IMR-90 (cell line): ENCODE measurements at regions not wholly inside any gene's neighbourhood (a gene's known extent, or its start where the extent isn't known, plus 50 kb on each side); places are given as distances from the start of the nearest gene placed in this dataset. TPM values are rescaled to one million over a fixed set of nuclear protein-coding genes. Genes with fewer than 3 reads are reported as not detected.

Source experiments
- ATAC-seq: fragments of 200-7000 bp; cut with Tn5 transposase; 2 replicates; pipeline ENCODE4 v1.9.1; 2020; ENCODE audit warnings: low read depth, mild to moderate bottlenecking, moderate library complexity
- BruUV-seq: library from RNA; stranded (reverse); fragments of 400-500 nt; replicated peaks from 2 replicates; lab custom pipeline; 2021; lab: Mats Ljungman, UMichigan
- CTCF ChIA-PET: fragments of 300-600 bp; formaldehyde crosslinking; extraction: SDS; loops from one replicate; lab custom pipeline; 2021; ENCODE audit warnings: antibody characterized with exemption; lab: Yijun Ruan, JAX
- POLR2A ChIA-PET: fragments of 300-600 bp; sonication (Branson Sonifier 250); formaldehyde crosslinking; loops from one replicate; lab custom pipeline; 2022; ENCODE audit warnings: antibody characterized with exemption; ENCODE audit not compliant: unreplicated experiment; lab: Charles Lee
- DNase-seq: peaks from one replicate; pipeline ENCODE4 v3.0.0; 2013
- H2AFZ ChIP-seq: replicated peaks from 2 replicates; pipeline ENCODE3; 2013; ENCODE audit warnings: low read length, mild to moderate bottlenecking; ENCODE audit not compliant: poor library complexity
- H2AK5ac ChIP-seq: 2 replicates; pipeline ENCODE4 v1.6.1; 2013; ENCODE audit warnings: low read depth, low read length, inconsistent platforms
- H2AK9ac ChIP-seq: replicated peaks from 2 replicates; pipeline ENCODE3; 2013; ENCODE audit warnings: mild to moderate bottlenecking, low read depth, low read length, moderate library complexity; ENCODE audit not compliant: poor library complexity
- H2BK120ac ChIP-seq: 2 replicates; pipeline ENCODE4 v1.6.1; 2013; ENCODE audit warnings: low read depth, low read length, inconsistent platforms
- H2BK15ac ChIP-seq: 3 replicates; pipeline ENCODE4 v1.6.1; 2013; ENCODE audit warnings: low read depth, low read length, inconsistent platforms
- H2BK20ac ChIP-seq: 2 replicates; pipeline ENCODE4 v1.6.1; 2013; ENCODE audit warnings: low read depth, mild to moderate bottlenecking, inconsistent platforms, low read length, moderate library complexity
- H2BK5ac ChIP-seq: 2 replicates; pipeline ENCODE4 v1.6.1; 2013; ENCODE audit warnings: mild to moderate bottlenecking, low read depth, low read length, inconsistent platforms; ENCODE audit not compliant: poor library complexity, severe bottlenecking
- H3K14ac ChIP-seq: replicated peaks from 2 replicates; pipeline ENCODE4 v1.6.1; 2013; ENCODE audit warnings: low read depth, low read length, inconsistent platforms
- H3K18ac ChIP-seq: 2 replicates; pipeline ENCODE4 v1.6.1; 2013; ENCODE audit warnings: low read depth, low read length, control low read depth
- H3K23ac ChIP-seq: 2 replicates; pipeline ENCODE4 v1.6.1; 2013; ENCODE audit warnings: low read depth, low read length, inconsistent platforms
- H3K27ac ChIP-seq: 2 replicates; pipeline ENCODE4 v1.5.1; 2013; ENCODE audit warnings: mild to moderate bottlenecking, control low read depth, low read length; ENCODE audit not compliant: insufficient read depth
- H3K27me3 ChIP-seq: 2 replicates; pipeline ENCODE4 v1.6.1; 2013; ENCODE audit warnings: low read length; ENCODE audit not compliant: control insufficient read depth, insufficient read depth
- H3K36me3 ChIP-seq: 2 replicates; pipeline ENCODE4 v1.6.1; 2013; ENCODE audit warnings: low read length, mixed read lengths; ENCODE audit not compliant: control insufficient read depth, insufficient read depth
- H3K4ac ChIP-seq: 2 replicates; pipeline ENCODE4 v1.6.1; 2013; ENCODE audit warnings: low read depth, low read length, inconsistent platforms
- H3K4me1 ChIP-seq: 2 replicates; pipeline ENCODE4 v1.6.1; 2013; ENCODE audit warnings: low read length, mixed read lengths; ENCODE audit not compliant: control insufficient read depth, insufficient read depth
- H3K4me2 ChIP-seq: 2 replicates; pipeline ENCODE4 v1.6.1; 2013; ENCODE audit warnings: low read depth, mild to moderate bottlenecking, control low read depth, low read length, moderate library complexity
- H3K4me3 ChIP-seq: 2 replicates; pipeline ENCODE4 v1.5.1; 2013; ENCODE audit warnings: low read depth, mild to moderate bottlenecking, control low read depth, low read length, moderate library complexity; ENCODE audit not compliant: insufficient read depth
- H3K56ac ChIP-seq: 2 replicates; pipeline ENCODE4 v1.6.1; 2013; ENCODE audit warnings: low read length, inconsistent platforms; ENCODE audit not compliant: insufficient read depth; ENCODE audit errors: extremely low read depth
- H3K79me1 ChIP-seq, 2 experiments: 2 replicates each; pipeline ENCODE4 v1.6.1; 2013; ENCODE audit warnings: low read length in 2 of 2, inconsistent platforms in 1 of 2, low read depth in 1 of 2
- H3K9ac ChIP-seq: 2 replicates; pipeline ENCODE4 v1.6.1; 2013; ENCODE audit warnings: low read depth, low read length, control low read depth
- H3K9me1 ChIP-seq: 2 replicates; pipeline ENCODE4 v1.6.1; 2013; ENCODE audit warnings: low read length, inconsistent platforms; ENCODE audit not compliant: insufficient read depth
- H3K9me3 ChIP-seq: 2 replicates; pipeline ENCODE4 v1.6.1; 2013; ENCODE audit warnings: low read length; ENCODE audit not compliant: control insufficient read depth, insufficient read depth
- H4K20me1 ChIP-seq: 2 replicates; pipeline ENCODE4 v1.6.1; 2013; ENCODE audit warnings: low read length, inconsistent platforms; ENCODE audit not compliant: insufficient read depth
- H4K5ac ChIP-seq: 2 replicates; pipeline ENCODE4 v1.6.1; 2013; ENCODE audit warnings: mild to moderate bottlenecking, low read depth, low read length, control low read depth
- H4K8ac ChIP-seq, 2 experiments: 2 replicates each; pipeline ENCODE4 v1.6.1; 2013; ENCODE audit warnings: low read depth in 2 of 2, low read length in 2 of 2, control low read depth in 1 of 2, inconsistent platforms in 1 of 2
- H4K91ac ChIP-seq: 2 replicates; pipeline ENCODE4 v1.6.1; 2013; ENCODE audit warnings: low read depth, low read length, inconsistent platforms; ENCODE audit not compliant: insufficient read depth
- FOS ChIP-seq: fragments of 150-350 bp; IDR thresholded peaks from 2 replicates; pipeline ENCODE4 v1.6.1; 2016; ENCODE audit warnings: low read depth, low read length
- NFE2L2 ChIP-seq: fragments of 150-350 bp; IDR thresholded peaks from 2 replicates; pipeline ENCODE4 v1.6.1; 2016; ENCODE audit warnings: low read depth, mild to moderate bottlenecking, low read length
- RCOR1 ChIP-seq: IDR thresholded peaks from 2 replicates; pipeline ENCODE4 v1.6.1; 2012; ENCODE audit warnings: mild to moderate bottlenecking, low read length, improper control_type of control experiment; ENCODE audit not compliant: insufficient replicate concordance
- WGBS, 2 experiments: methylation state at CpG; one replicate each; pipeline versions ENCODE4 v1.1.5 to v1.1.7; 2013; ENCODE audit warnings: missing lambda C conversion rate in 2 of 2; ENCODE audit not compliant: insufficient read length in 1 of 2; ENCODE audit errors: extremely low coverage in 2 of 2; 5-methylcytosine and 5-hydroxymethylcytosine counted together
- dilution Hi-C: fragments of 300-500 bp; cut with HindIII; formaldehyde crosslinking; loops from one replicate; pipeline ENCODE4 v1.14.3; 2018; ENCODE audit warnings: low sequenced_read_pairs; ENCODE audit not compliant: unreplicated experiment
- in situ Hi-C: fragments of 300-500 bp; cut with MboI; formaldehyde crosslinking; loops from 3 replicates; pipeline ENCODE4 v1.14.3; 2019; ENCODE audit warnings: low sequenced_read_pairs, inconsistent platforms, mixed read lengths
- intact Hi-C: fragments of 100-400 bp; cut with micrococcal nuclease; formaldehyde crosslinking; loops from 2 replicates; pipeline ENCODE4 v1.10.0; 2022
- microRNA-seq, 2 experiments: library from miRNA; stranded (forward) in 1 of 2; unstranded in 1 of 2; fragments of 10-50 nt in 1 of 2; fragments of <30 nt in 1 of 2; gene quantifications in 1 of 2; microRNA quantifications in 1 of 2; one replicate each; pipeline versions ENCODE3 to v1.1.0; 2013 to 2020; ENCODE audit not compliant: insufficient read depth in 1 of 2, insufficient read length in 1 of 2, unreplicated experiment in 1 of 2
- small RNA-seq, 5 experiments: library from RNA; depleted of rRNA; stranded (forward); fragments of <200 nt; gene quantifications; one replicate each; pipeline ENCODE3, GENCODE V24; 2012

GRCh38 chr2:216909541-216910210, 49.8 kb upstream of the TNP1 start:
- no peak overlapping the region for H3K18ac ChIP-seq
- no peak overlapping the region for H3K23ac ChIP-seq
- H3K14ac ChIP-seq = no peak overlapping the region
- no peaks in the 10 kb centered on the region for H3K9me3 ChIP-seq
- H3K9me1 ChIP-seq = no peaks in the 10 kb centered on the region; the same call in 1 of the 2 replicates
- no TSS peak for BruUV-seq
- dilution Hi-C loops (no loop called here), in situ Hi-C loops (no loop called here), intact Hi-C loops (no loop called here)
- ATAC-seq (no peak), DNase-seq (no peak)
- ChIA-PET CTCF (no interaction called here), POLR2A (interaction anchor here (0.6 kb wide), 1 partner anchor 216 kb away, joined by 3 read pairs; no protein-coding TSS in a partner anchor)
- H3K36me3 ChIP-seq = no peaks in the 10 kb centered on the region
- H2AK5ac ChIP-seq = no peak overlapping the region
- H3K4ac ChIP-seq = no peak overlapping the region
- no peak overlapping the region for H3K27ac ChIP-seq
- no peaks in the 10 kb centered on the region for H3K79me1 ChIP-seq
- peaks cover 2% of the 10 kb centered on the region; the same call in 1 of the 2 replicates for H3K4me1 ChIP-seq
- no peak overlapping the region for H2BK15ac ChIP-seq
- H3K27me3 ChIP-seq = no peaks in the 10 kb centered on the region
- no CpG with 5 or more reads among the region's 8 CpGs for WGBS, 2 experiments
- no peak overlapping the region for H3K4me2 ChIP-seq
- no peak overlapping the region for H4K8ac ChIP-seq
- no peak overlapping the region for H3K4me3 ChIP-seq
- H4K5ac ChIP-seq = no peak overlapping the region
- no peak overlapping the region for H2BK120ac ChIP-seq
- no peaks in the 10 kb centered on the region for H4K20me1 ChIP-seq
- no peak for TF ChIP-seq FOS
- TF ChIP-seq RCOR1 = no peak
- no peak for TF ChIP-seq NFE2L2
- no peak overlapping the region for H2BK20ac ChIP-seq
- H2AK9ac ChIP-seq = no peak overlapping the region
- H3K9ac ChIP-seq = no peak overlapping the region
- H2AFZ ChIP-seq = no peak overlapping the region
- no peak overlapping the region for H2BK5ac ChIP-seq
- no peak overlapping the region for H3K56ac ChIP-seq
- H4K91ac ChIP-seq = no peak overlapping the region

Small RNAs in the stretch of these regions (microRNA-seq; reads per million reads assigned to microRNA genes)
- not detected for gene RF01983 (ENCODE audit: insufficient read depth, insufficient read length)

Small RNAs in the stretch of these regions (small RNA-seq; reads per million reads assigned to genes)
- gene RF01983 = 0 reads per million in 5 experiments
